ENCODE measurements at regions not wholly inside any gene's neighbourhood (a gene's known extent, or its start where the extent isn't known, plus 50 kb on each side); places are given as distances from the start of the nearest gene placed in this dataset.

- no peak for ATAC-seq
- no peak for FAIRE-seq
Observed at GRCh38 chr18:24913507-24914170, 438.3 kb downstream of the ZNF521 start.

GRCh38 chr18:24914171-24914525 lies 437.8 kb downstream of the ZNF521 start:
- TF ChIP-seq ZFP36 (IDR thresholded peaks at IDR 0.05; ENCODE audit: borderline replicate concordance, partially characterized antibody) (no peak), EHF (CRISPR knock-in tag; IDR thresholded peaks at IDR 0.05) (no peak), EHMT2 (IDR thresholded peaks at IDR 0.05; ENCODE audit: low read depth) (no peak), HES2 (IDR thresholded peaks at IDR 0.05) (no peak), MAZ (IDR thresholded peaks at IDR 0.05; ENCODE audit: borderline replicate concordance, low read depth, low read length) (no peak), USF2 (IDR thresholded peaks at IDR 0.05) (no peak), PBX3 (IDR thresholded peaks at IDR 0.05) (no peak), ZNF302 (CRISPR knock-in tag; IDR thresholded peaks at IDR 0.05) (no peak), CBX8 (IDR thresholded peaks at IDR 0.05) (no peak), CTCF (IDR thresholded peaks at IDR 0.05) (no peak), FOSL2 (IDR thresholded peaks at IDR 0.05) (no peak), FOSL2 (CRISPR knock-in tag; IDR thresholded peaks at IDR 0.05) (no peak), MAFK (IDR thresholded peaks at IDR 0.05; ENCODE audit: partially characterized antibody) (no peak), ZC3H11A (IDR thresholded peaks at IDR 0.05) (no peak), PHF8 (IDR thresholded peaks at IDR 0.05; ENCODE audit: borderline replicate concordance, low read depth) (no peak), POLR2AphosphoS2 (conservative IDR thresholded peaks at IDR 0.05; ENCODE audit: low read length) (no peak), MAX (IDR thresholded peaks at IDR 0.05) (no peak), HEYL (CRISPR knock-in tag; IDR thresholded peaks at IDR 0.05) (no peak), RARB (CRISPR knock-in tag; IDR thresholded peaks at IDR 0.05) (no peak)
- ATAC-seq (no peak), FAIRE-seq (no peak), DNase-seq (ENCODE audit: low read depth in 1 of 2, low spot score in 1 of 2) (no peak)
- CTCF ChIA-PET = no interaction called here
- no peaks in the 10 kb centered on the region for H3K4me1 ChIP-seq
- WGBS (ENCODE audit: missing lambda C conversion rate) = 0% methylated on average over 1 of the region's 1 CpG
- no peak overlapping the region for H3K4me3 ChIP-seq
- POLR2A ChIA-PET = no interaction called here
- H3K4me2 ChIP-seq = no peak overlapping the region
- H3K27ac ChIP-seq = no peak overlapping the region
- no peaks in the 10 kb centered on the region for H3K9me3 ChIP-seq

More at GRCh38 chr18:24913507-24914170, 438.3 kb downstream of the ZNF521 start:
- WGBS (ENCODE audit: missing lambda C conversion rate) = 12% methylated on average over 4 of the region's 8 CpGs
- no peak overlapping the region for H3K27ac ChIP-seq
- CTCF ChIA-PET = no interaction called here
- H3K9me3 ChIP-seq = no peaks in the 10 kb centered on the region
- no peak overlapping the region for H3K4me2 ChIP-seq
- no peaks in the 10 kb centered on the region for H3K4me1 ChIP-seq
- no peak for DNase-seq (ENCODE audit: low read depth in 1 of 2, low spot score in 1 of 2)
- no peak for TF ChIP-seq JUNB (IDR thresholded peaks at IDR 0.05)
- no peak overlapping the region for H3K4me3 ChIP-seq
- POLR2A ChIA-PET = no interaction called here

- WGBS (ENCODE audit: missing lambda C conversion rate) = 14% methylated on average over 1 of the region's 8 CpGs
Observed at GRCh38 chr18:24914685-24915084, 437.3 kb downstream of the ZNF521 start.

More at GRCh38 chr18:24914685-24915084, 437.3 kb downstream of the ZNF521 start:
- TF ChIP-seq BCL3 (IDR thresholded peaks at IDR 0.05) = no peak
- H3K4me1 ChIP-seq = no peaks in the 10 kb centered on the region
- ATAC-seq = no peak
- H3K27ac ChIP-seq = no peak overlapping the region
- H3K4me3 ChIP-seq = no peak overlapping the region
- DNase-seq (ENCODE audit: low read depth in 1 of 2, low spot score in 1 of 2) = no peak
- no peaks in the 10 kb centered on the region for H3K9me3 ChIP-seq
- no peak for FAIRE-seq
- ChIA-PET CTCF (no interaction called here), POLR2A (no interaction called here)
- H3K4me2 ChIP-seq = no peak overlapping the region

Measured in A549 (cell line).